Renal cortex interstitium (tissue), 11 donors: ENCODE measurements at regions not wholly inside any gene's neighbourhood (a gene's known extent, or its start where the extent isn't known, plus 50 kb on each side); places are given as distances from the start of the nearest gene placed in this dataset.

Experiments
- DNase-seq, 11 donors: peaks; one replicate each; pipeline ENCODE4 v3.0.0-alpha.2; 2013; ENCODE audit warnings: low read depth in 9 of 11, low spot score in 4 of 11; ENCODE audit errors: extremely low read depth in 1 of 11

DNA sequence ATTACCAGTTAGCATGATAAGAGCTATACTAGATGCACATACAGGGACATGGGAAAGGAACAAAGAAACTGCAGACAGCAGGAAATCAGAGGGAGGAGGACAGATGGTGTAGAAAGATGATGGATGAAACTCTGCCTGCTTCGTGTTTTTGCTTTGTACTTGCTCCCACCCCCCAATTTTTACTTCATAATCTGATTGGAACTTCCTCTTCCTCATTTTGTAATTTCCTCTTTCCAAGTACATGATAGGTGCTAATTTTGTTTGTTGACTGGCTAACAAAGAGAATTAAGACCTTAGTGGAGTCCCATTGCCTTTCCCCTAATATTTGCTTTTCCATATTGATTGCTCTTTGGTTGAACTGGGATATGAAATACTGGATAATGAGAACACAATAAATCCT lies 76.0 kb upstream of the PELI1 start:
- no peak for DNase-seq

GRCh38 chr2:64220894-64221617 lies 76.8 kb upstream of the PELI1 start:
- DNase-seq, result no peak

DNA sequence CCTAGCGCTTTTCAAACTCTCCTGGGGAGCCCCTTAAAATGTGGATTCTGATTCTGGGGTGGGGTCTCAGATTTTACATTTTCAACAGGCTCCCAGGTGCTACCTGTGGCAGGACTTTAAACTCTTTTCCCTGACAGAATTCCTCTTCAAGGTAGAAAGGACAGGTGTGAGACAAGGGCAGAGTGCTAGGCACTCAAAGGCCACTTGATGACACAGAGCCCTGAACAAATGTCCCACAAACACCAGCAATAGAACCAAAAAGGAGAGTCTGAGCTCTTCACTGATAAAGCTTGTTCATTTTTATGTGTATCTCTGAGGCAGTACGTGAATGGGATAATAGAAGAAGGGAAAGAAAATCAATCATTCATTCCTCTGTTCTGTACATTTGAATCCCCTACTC lies 77.7 kb upstream of the PELI1 start:
- DNase-seq, result no peak

- no peak for DNase-seq
Measured at GRCh38 chr2:64222351-64222750, 78.1 kb upstream of the PELI1 start.

- no peak for DNase-seq
Measured at GRCh38 chr2:64223055-64223454, 78.8 kb upstream of the PELI1 start.

DNA sequence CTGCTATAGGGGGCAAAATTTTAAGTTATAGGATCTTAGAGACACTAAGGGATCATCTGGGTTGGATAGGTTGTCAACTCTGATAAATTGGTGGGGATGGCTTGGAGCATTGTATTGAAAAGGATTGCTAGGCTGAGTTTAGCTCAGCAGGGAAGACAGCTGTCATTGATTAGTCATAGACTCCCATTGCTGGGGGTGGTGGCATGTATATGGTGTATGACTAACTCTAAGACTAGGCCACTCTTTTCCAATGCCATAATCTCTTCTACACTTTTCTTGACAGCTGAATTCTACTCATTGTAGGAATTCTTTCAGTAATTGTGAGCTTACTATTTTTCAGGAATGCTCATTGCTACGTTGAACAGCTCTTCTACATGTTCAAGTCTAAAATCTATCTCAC lies 81.3 kb upstream of the PELI1 start:
- DNase-seq, result no peak

- DNase-seq, result no peak
Measured at GRCh38 chr2:64226611-64227010, 82.4 kb upstream of the PELI1 start.

- DNase-seq, result no peak
Measured at GRCh38 chr2:64227603-64228125, 83.4 kb upstream of the PELI1 start.

DNA sequence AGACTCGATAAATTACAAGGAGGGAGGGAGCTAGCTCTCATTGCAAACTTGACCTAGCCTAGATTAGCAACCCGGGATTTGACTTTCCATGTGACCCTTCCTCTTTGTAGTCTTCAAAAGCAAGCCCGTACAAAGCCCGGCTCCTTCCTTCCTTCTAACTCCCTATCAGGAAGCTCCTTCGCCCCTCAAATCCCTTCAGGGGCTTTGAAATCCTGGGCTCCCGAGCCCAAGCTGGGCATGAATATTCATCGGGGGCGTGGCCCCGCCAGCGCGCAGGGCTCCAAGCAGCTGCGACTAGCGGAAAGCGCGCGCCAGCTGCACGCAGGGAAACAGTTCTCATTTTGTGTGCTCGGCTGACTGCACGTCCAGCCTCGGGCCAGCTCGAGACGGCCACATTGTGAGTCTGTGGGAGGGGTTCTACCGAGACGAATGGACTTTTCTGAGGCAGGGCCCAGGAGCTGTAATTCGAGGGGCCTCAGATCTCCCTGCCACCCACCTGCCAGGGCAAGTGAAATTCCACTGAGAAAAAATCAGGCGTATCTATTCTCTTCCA lies 84.0 kb upstream of the PELI1 start:
- DNase-seq, result peak in 10 of 11 donors; percentile 65 to 86 (median 80)

DNA sequence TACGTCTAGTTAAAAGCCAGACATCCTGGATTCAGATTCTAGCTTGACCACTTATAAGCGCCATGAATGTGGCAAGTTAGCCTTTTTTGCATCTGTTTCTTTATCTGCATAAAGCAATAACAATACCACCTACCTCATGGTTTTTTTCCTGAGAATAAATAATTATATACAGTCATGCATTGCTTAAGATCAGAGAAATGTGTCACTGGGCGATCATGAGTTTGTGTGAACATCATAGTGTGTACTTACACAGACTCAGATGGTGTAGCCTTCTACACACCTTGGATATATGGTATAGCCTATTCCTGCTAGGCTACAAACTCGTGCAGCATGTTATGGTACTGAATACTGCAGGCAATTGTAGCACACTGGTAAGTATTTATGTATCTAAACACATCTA lies 84.7 kb upstream of the PELI1 start:
- no peak for DNase-seq

DNA sequence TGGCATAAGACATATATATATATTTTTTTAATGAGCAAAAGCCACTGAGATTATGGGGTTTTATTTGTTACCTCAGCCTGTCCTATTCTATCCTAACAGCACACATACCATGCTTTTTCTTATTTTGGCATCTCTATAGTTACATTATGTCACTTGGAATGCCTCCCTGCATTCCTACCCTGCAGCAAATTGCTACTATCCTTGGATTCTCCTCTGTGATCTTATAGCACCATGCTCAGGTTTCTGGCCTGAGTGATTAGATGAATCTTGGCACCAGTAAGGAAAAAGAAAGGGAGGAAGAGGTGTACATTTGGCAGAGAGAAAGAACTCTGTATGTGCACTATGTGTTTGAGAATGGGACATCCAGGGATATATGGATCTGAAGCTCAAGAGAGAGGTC lies 86.3 kb upstream of the PELI1 start:
- no peak for DNase-seq

DNA sequence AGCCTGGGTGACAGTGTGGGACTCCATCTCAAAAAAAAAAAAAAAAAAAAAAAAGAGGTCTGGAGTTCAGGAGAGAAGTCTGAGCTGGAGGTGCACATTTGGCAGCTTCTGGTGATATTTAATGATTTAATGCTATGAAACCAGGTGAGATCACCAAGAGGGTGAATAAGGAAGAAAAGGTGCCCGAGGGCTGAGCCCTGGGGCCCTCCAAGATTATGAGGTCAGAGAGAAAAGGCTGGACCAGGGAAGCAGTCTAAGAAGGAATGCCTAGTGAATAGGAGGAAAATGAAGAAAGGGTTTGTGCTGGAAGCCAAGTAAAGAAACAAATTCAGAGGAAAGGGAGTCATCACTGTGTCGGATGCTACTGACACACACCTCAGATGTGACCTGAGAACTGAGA lies 88.0 kb upstream of the PELI1 start:
- DNase-seq, result no peak

DNA sequence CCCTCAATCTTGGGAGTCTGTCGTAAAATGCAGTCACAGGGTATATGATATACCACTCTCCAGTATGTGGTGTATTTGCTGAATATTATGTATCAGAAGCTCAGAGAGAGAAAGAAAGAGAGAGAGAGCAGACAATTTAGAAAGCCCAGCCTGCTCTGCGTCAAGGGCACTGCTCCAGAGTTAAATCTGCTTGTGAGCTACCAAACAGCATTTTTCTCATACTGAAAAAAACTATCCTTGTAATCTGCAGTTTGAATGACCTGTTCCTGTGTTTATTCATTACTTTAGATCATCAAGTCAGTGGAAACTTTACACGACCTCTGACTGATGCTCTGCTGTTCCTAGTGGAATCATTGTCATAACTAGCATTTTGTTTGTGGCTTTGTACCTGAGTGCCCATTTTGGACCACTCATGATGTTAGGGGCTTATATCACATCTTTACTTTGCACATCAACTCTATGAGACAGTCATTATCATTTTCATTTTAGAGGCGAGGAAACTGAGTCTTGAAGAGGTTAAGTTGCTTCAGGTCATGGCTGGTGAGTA lies 89.2 kb upstream of the PELI1 start:
- DNase-seq, result no peak

DNA sequence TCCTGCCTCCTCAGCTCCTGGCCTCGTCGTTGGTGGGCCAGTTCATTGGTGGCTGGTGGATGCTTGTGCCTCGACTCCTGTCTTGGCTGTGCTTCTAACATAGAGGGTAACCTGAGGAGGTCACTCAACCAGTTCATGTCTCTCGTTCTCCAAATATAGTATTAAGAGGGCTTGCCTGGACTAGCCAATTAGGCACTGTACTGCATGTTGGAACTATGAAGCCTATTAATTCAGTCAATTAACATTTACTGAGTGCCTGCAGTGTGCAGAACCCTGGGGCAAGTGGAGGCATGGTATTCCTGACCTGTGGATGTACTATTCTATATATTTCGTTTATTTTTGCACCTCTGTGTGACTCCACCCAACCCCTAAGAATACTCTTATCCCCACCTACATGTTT lies 89.9 kb upstream of the PELI1 start:
- DNase-seq, result no peak

DNA sequence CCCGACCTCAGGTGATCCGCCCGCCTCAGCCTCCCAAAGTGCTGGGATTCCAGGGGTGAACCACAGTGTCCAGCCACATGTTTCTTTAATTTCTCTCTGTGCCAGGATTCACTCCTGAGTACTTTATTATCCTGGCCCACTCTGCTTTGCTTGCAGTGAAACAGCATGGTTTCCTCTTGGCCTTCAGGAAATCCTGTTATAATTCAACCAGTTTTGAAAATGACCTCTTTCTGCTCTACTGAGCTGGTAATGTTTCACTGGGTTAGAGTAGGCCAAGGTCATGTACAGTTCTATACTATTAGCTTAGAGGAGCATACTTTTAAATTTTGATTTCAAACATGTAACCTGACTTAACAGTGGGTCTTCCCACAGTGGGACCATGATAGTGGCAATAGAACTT lies 90.6 kb upstream of the PELI1 start:
- DNase-seq, result no peak

DNA sequence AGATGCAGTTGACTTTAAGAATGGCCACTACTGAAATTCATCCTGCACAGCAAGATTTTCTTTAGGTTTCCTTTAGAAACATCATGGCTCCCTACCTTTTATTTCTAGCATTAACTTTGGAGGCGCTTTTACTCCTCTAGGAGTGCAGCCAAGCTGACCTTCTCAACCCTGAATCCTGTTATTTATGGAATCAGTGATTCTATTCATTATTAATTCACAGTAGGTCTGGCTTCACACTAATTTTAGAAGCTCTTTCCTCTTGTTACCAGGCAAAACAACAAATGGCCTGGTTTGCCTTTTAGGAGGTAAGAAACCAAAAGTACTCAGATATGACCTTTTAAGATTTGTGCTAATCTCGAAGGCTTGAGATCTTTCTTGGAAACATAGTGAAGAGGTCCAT lies 93.0 kb upstream of the PELI1 start:
- DNase-seq, result no peak

GRCh38 chr2:64238799-64239198 lies 94.6 kb upstream of the PELI1 start:
- DNase-seq, result no peak

- DNase-seq, result no peak
Measured at GRCh38 chr2:64243081-64244036, 99.1 kb upstream of the PELI1 start.

GRCh38 chr2:64244037-64244416 lies 99.8 kb upstream of the PELI1 start:
- no peak for DNase-seq

- no peak for DNase-seq
Measured at GRCh38 chr2:64245631-64246030, 101.4 kb upstream of the PELI1 start.
